Left renal pelvis (tissue), 4 donors: ENCODE measurements at regions not wholly inside any gene's neighbourhood (a gene's known extent, or its start where the extent isn't known, plus 50 kb on each side); places are given as distances from the start of the nearest gene placed in this dataset.

Experiments
- DNase-seq, 4 donors: peaks; one replicate each; pipeline ENCODE4 v3.0.0-alpha.2; 2013; ENCODE audit warnings: low read depth in 4 of 4, low spot score in 3 of 4

- no peak for DNase-seq
Measured at GRCh38 chr2:217660423-217660822, 342.4 kb downstream of the TNS1 start.

GRCh38 chr2:217658806-217659205, 344.0 kb downstream of the TNS1 start:
- no peak for DNase-seq

GRCh38 chr2:217657252-217657651, 345.5 kb downstream of the TNS1 start:
- DNase-seq = no peak

GRCh38 chr2:217656316-217656715, 346.5 kb downstream of the TNS1 start:
- no peak for DNase-seq

GRCh38 chr2:217655651-217656050, 347.1 kb downstream of the TNS1 start:
- DNase-seq = no peak

- no peak for DNase-seq
Measured at GRCh38 chr2:217654168-217654567, 348.6 kb downstream of the TNS1 start.

- no peak for DNase-seq
Measured at GRCh38 chr2:217652761-217653639, 349.8 kb downstream of the TNS1 start.

- DNase-seq = peak; percentile 64 to 81 (median 76)
Measured at GRCh38 chr2:217650716-217651360, 352.0 kb downstream of the TNS1 start.

GRCh38 chr2:217650229-217650628, 352.6 kb downstream of the TNS1 start:
- no peak for DNase-seq

GRCh38 chr2:217647925-217648324, 354.9 kb downstream of the TNS1 start:
- no peak for DNase-seq

- DNase-seq = no peak
Measured at GRCh38 chr2:217647226-217647625, 355.6 kb downstream of the TNS1 start.

- DNase-seq = no peak
Measured at GRCh38 chr2:217645896-217646295, 356.9 kb downstream of the TNS1 start.

- DNase-seq = no peak
Measured at GRCh38 chr2:217643789-217644301, 358.9 kb downstream of the TNS1 start.

GRCh38 chr2:217642944-217643343, 359.9 kb downstream of the TNS1 start:
- no peak for DNase-seq

- no peak for DNase-seq
Measured at GRCh38 chr2:217641960-217642359, 360.8 kb downstream of the TNS1 start.

GRCh38 chr2:217639481-217639880, 363.3 kb downstream of the TNS1 start:
- no peak for DNase-seq

- DNase-seq = no peak
Measured at GRCh38 chr2:217638533-217638932, 364.3 kb downstream of the TNS1 start.

- no peak for DNase-seq
Measured at GRCh38 chr2:217638031-217638430, 364.8 kb downstream of the TNS1 start.

GRCh38 chr2:217636991-217637561, 365.7 kb downstream of the TNS1 start:
- DNase-seq = no peak

- no peak for DNase-seq
Measured at GRCh38 chr2:217636578-217636977, 366.2 kb downstream of the TNS1 start.

- no peak for DNase-seq
Measured at GRCh38 chr2:217634871-217635270, 367.9 kb downstream of the TNS1 start.

GRCh38 chr2:217632043-217632442, 370.8 kb downstream of the TNS1 start:
- DNase-seq = no peak
